Transverse colon (tissue), 4 donors: ENCODE measurements at regions not wholly inside any gene's neighbourhood (a gene's known extent, or its start where the extent isn't known, plus 50 kb on each side); places are given as distances from the start of the nearest gene placed in this dataset.

ENCODE experiments used
- DNase-seq: peaks from one replicate; pipeline ENCODE4 v3.0.0-alpha.2; 2019
- H3K27ac ChIP-seq, 4 donors: fragments of 200-600 bp; sonication (generic); 2 replicates each; pipeline ENCODE4 v1.5.1; 2016 to 2018; ENCODE audit warnings: inconsistent platforms in 4 of 4
- H3K27me3 ChIP-seq: fragments of 200-600 bp; sonication (generic); 2 replicates; pipeline ENCODE4 v1.5.1; 2017; ENCODE audit warnings: inconsistent platforms
- H3K36me3 ChIP-seq, 4 donors: fragments of 200-600 bp; sonication (generic); 2 replicates each; pipeline ENCODE4 v1.5.1; 2017 to 2019; ENCODE audit warnings: inconsistent platforms in 4 of 4
- H3K4me1 ChIP-seq, 4 donors: fragments of 200-600 bp; sonication (generic); 2 replicates each; pipeline ENCODE4 v1.5.1; 2017 to 2020; ENCODE audit warnings: inconsistent platforms in 4 of 4
- H3K4me3 ChIP-seq, 4 donors: fragments of 200-600 bp; sonication (generic); 1 replicate in 1 of 4; 2 replicates in 3 of 4; pipeline versions ENCODE4 v1.5.1 to v1.6.1; 2017 to 2019; ENCODE audit warnings: inconsistent platforms in 4 of 4
- H3K9me3 ChIP-seq, 2 donors: fragments of 200-600 bp; sonication (generic); 2 replicates each; pipeline ENCODE4 v1.5.1; 2017 to 2019; ENCODE audit warnings: inconsistent platforms in 2 of 2
- CTCF ChIP-seq, 5 experiments: fragments of 200-600 bp in 3 of 5; fragments of 450-650 bp in 2 of 5; sonication (generic) in 3 of 5; IDR thresholded peaks; 1 replicate in 2 of 5; 2 replicates in 3 of 5; pipeline ENCODE4 v1.5.1; 2016 to 2017; ENCODE audit warnings: antibody characterized with exemption in 5 of 5, inconsistent platforms in 3 of 5, mild to moderate bottlenecking in 2 of 5, moderate library complexity in 1 of 5
- EP300 ChIP-seq: sonication (generic); formaldehyde crosslinking; IDR thresholded peaks from one replicate; pipeline ENCODE4 v1.6.1; 2017; ENCODE audit warnings: antibody characterized with exemption, low read depth
- POLR2A ChIP-seq: fragments of 450-650 bp; IDR thresholded peaks from one replicate; pipeline ENCODE4 v1.6.1; 2016; ENCODE audit warnings: antibody characterized with exemption, mild to moderate bottlenecking, moderate library complexity
- POLR2AphosphoS5 ChIP-seq, 3 donors: sonication (generic); formaldehyde crosslinking; IDR thresholded peaks; one replicate each; pipeline ENCODE4 v1.6.1; 2016; ENCODE audit warnings: antibody characterized with exemption in 3 of 3
- WGBS, 2 donors: methylation state at CpG; one replicate each; pipeline ENCODE4 v1.1.5; 2018; ENCODE audit warnings: low coverage in 1 of 2; 5-methylcytosine and 5-hydroxymethylcytosine counted together
- in situ Hi-C, 4 donors: fragments of 200-750 bp; cut with MboI; loops; one replicate each; pipeline versions ENCODE4 v1.15.0 to v1.15.1; 2017; ENCODE audit warnings: low sequenced_read_pairs in 3 of 4, low pct_ligation_motif_present in 1 of 4, low pct_unique_long_range_greater_than_20kb in 1 of 4
- intact Hi-C: fragments of 100-400 bp; cut with DNase I; formaldehyde crosslinking; loops from one replicate; pipeline ENCODE4 v1.15.1; 2023; ENCODE audit warnings: low total_unique reads

GRCh38 chr15:96051598-96051997 is 278.9 kb upstream of the NR2F2 start:
- no peak for DNase-seq
- H3K27me3 ChIP-seq = peaks cover 47% of the 10 kb centered on the region
- H3K4me1 ChIP-seq = peaks cover 0 to 23% (median 16%) of the 10 kb centered on the region in 4 donors
- H3K36me3 ChIP-seq = no peaks in the 10 kb centered on the region
- H3K27ac ChIP-seq = no peak overlapping the region
- in situ Hi-C loops = no loop called here
- TF ChIP-seq EP300 (no peak), POLR2A (no peak), POLR2AphosphoS5 (IDR thresholded peaks at IDR 0.05) (no peak), CTCF (IDR thresholded peaks at IDR 0.05) (no peak)
- H3K9me3 ChIP-seq = no peaks in the 10 kb centered on the region
- intact Hi-C loops = no loop called here
- 76% methylated on average over 2 of the region's 2 CpGs; no CpG with 5 or more reads in 1 of the 2 donors for WGBS, 2 donors
- no peak overlapping the region for H3K4me3 ChIP-seq

- Histone ChIP-seq H3K27me3 (peaks cover 47% of the 10 kb centered on the region), H3K36me3 (no peaks in the 10 kb centered on the region), H3K27ac (no peak overlapping the region), H3K9me3 (no peaks in the 10 kb centered on the region), H3K4me1 (peaks cover 0 to 23% (median 16%) of the 10 kb centered on the region in 4 donors), H3K4me3 (no peak overlapping the region)
- intact Hi-C loops = no loop called here
- DNase-seq = no peak
- in situ Hi-C loops = no loop called here
- 56 to 77% methylated on average over 3 to 4 of the region's 4 CpGs for WGBS, 2 donors
- TF ChIP-seq CTCF (IDR thresholded peaks at IDR 0.05) (no peak), EP300 (no peak), POLR2AphosphoS5 (IDR thresholded peaks at IDR 0.05) (no peak), POLR2A (no peak)
These were observed 278.3 kb upstream of the NR2F2 start for GRCh38 chr15:96052154-96052553.

- intact Hi-C loops = no loop called here
- TF ChIP-seq POLR2AphosphoS5 (IDR thresholded peaks at IDR 0.05) = no peak
- TF ChIP-seq EP300 = no peak
- no peak for TF ChIP-seq CTCF (IDR thresholded peaks at IDR 0.05)
- TF ChIP-seq POLR2A = no peak
- Histone ChIP-seq H3K4me3 (peak overlapping the region in 3 of 4 donors; percentile 10 to 41 (median 21)), H3K9me3 (no peaks in the 10 kb centered on the region), H3K27ac (no peak overlapping the region), H3K36me3 (no peaks in the 10 kb centered on the region), H3K4me1 (peaks cover 0 to 23% (median 14%) of the 10 kb centered on the region in 4 donors), H3K27me3 (peaks cover 47% of the 10 kb centered on the region)
- 39 to 62% methylated on average over 7 to 15 of the region's 18 CpGs for WGBS, 2 donors
- DNase-seq = no peak
- in situ Hi-C loops = no loop called here
These were observed 277.9 kb upstream of the NR2F2 start for GRCh38 chr15:96052572-96053030.

- Histone ChIP-seq H3K27me3 (peaks cover 47% of the 10 kb centered on the region), H3K27ac (no peak overlapping the region), H3K36me3 (no peaks in the 10 kb centered on the region), H3K9me3 (no peaks in the 10 kb centered on the region), H3K4me3 (peak overlapping the region in 3 of 4 donors; percentile 10 to 41 (median 21)), H3K4me1 (peaks cover 0 to 18% (median 14%) of the 10 kb centered on the region in 4 donors)
- WGBS, 2 donors = 9 to 20% methylated on average over 2 to 33 of the region's 36 CpGs
- intact Hi-C loops (no loop called here), in situ Hi-C loops (no loop called here)
- TF ChIP-seq POLR2A (no peak), CTCF (IDR thresholded peaks at IDR 0.05) (no peak), POLR2AphosphoS5 (IDR thresholded peaks at IDR 0.05) (no peak), EP300 (no peak)
- DNase-seq = peak; percentile 15
These were observed 277.3 kb upstream of the NR2F2 start for GRCh38 chr15:96053031-96053780.
